PFSK-1 (cell line): ENCODE measurements at regions not wholly inside any gene's neighbourhood (a gene's known extent, or its start where the extent isn't known, plus 50 kb on each side); places are given as distances from the start of the nearest gene placed in this dataset.

Experiments
- POLR2AphosphoS5 ChIP-seq: IDR thresholded peaks from 2 replicates; pipeline ENCODE4 v1.6.1; 2012; ENCODE audit warnings: low read depth, mild to moderate bottlenecking, control low read depth, low read length, moderate library complexity
- REST ChIP-seq, 2 experiments: IDR thresholded peaks; 2 replicates each; pipeline versions ENCODE4 v1.6.1 to v1.8.0; 2011 to 2012; ENCODE audit warnings: low read depth in 2 of 2, low read length in 2 of 2, control low read depth in 1 of 2, inconsistent platforms in 1 of 2, mild to moderate bottlenecking in 1 of 2, moderate library complexity in 1 of 2; ENCODE audit not compliant: insufficient read depth in 1 of 2
- TAF1 ChIP-seq: IDR thresholded peaks from 2 replicates; pipeline ENCODE4 v1.6.1; 2012; ENCODE audit warnings: low read length, control low read depth, borderline replicate concordance; ENCODE audit not compliant: insufficient read depth

GRCh38 chr4:181802207-181802606, 441.0 kb upstream of the TENM3 start:
- TF ChIP-seq POLR2AphosphoS5 (no peak), TAF1 (no peak), REST (IDR thresholded peaks at IDR 0.05; ENCODE audit: insufficient read depth in 1 of 2, low read depth in 2 of 2, low read length in 2 of 2) (no peak)
